ENCODE measurements at regions not wholly inside any gene's neighbourhood (a gene's known extent, or its start where the extent isn't known, plus 50 kb on each side); places are given as distances from the start of the nearest gene placed in this dataset.

- no peak for DNase-seq
These were observed 424.5 kb upstream of the DAB1 start for GRCh38 chr1:57848406-57848805.

- DNase-seq = no peak
These were observed 421.2 kb upstream of the DAB1 start for GRCh38 chr1:57845041-57845440.

DNA sequence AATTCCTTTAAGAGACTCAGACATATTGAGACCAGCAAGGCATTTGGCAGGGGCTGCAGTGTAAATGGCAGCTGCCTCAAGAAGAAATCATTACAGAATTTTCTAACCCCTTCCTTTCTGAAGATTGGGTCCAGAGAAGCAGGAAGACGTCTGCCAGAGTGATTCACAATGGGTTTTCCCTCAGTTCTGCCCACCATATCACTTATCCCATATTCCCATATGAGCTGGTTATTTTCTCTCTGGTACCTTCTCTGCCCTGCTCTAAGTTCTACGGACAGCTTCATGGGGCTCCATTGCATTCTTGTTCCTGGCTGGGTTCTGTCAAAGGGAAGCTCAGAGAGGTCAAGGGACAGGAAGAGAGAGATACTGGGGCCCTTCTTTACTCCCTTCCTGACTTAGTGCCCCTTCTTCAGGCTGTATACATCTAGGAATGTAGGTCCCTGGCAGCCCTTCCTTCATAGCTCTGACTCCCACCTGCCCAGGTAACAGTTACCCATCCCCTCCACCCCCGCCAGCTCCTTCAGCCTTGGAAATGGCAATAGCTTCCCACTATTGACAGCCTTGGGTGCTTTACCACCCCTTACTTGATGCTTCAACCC lies 420.6 kb upstream of the DAB1 start:
- no peak for DNase-seq

DNA sequence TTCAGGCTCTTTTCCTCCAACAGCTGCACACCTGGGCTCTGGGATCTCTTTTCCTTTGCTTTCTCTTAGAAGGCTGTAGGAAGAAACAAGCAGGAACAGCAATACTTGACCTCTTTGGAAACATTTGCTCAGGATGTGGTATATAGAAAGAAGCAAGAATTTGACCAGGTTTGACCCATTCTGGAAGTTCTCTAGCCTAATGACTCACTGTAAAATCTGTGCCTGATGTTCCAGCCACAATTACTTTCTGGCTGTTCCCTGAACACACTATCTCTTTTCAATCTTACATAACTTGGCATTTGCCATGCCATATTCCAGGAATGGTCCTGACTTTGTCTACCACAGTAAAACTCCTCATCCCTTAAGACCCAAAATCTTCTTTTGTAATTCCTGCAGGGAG lies 419.9 kb upstream of the DAB1 start:
- DNase-seq = no peak

DNA sequence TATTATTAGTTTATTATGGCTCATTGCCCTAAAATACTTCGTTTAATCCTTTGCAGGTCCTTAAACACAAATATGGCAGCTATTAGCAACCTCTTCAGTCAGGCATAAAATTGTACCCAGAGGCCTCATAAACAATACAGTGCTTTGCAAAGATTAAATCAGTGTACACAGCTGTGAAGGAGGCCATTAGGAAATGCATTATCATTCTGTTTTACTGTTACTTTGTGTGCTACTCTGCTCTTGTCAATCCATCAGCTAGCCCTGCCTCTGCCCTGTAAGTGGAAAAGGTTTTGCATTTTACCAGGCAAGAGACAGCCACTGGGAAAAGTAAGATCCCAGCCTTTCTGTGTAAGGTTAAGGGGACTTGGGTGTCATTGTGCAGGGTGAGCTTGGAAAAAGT lies 415.7 kb upstream of the DAB1 start:
- peak; percentile 49 to 86 for DNase-seq

DNA sequence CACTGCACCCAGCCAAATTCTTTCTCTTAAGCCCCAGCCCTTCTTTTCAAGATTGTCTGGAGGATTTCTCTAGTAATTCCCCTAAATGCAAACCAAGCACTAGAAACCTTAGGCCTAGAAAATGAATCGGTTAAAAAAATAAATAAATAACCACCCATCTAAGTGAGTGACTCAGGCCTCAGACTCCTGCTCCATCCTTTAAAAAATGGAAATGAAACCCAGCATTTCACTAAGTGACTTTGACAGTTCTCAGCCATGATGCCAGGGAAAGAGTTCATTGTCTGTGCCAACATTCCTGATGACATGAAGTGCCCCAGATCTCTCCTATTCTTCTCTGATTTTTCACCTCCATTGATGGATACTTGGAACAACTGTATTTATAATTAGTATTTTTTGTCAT lies 415.2 kb upstream of the DAB1 start:
- DNase-seq = peak; percentile 27 to 64

- DNase-seq = peak; percentile 7 to 39
These were observed 411.8 kb upstream of the DAB1 start for GRCh38 chr1:57835620-57836019.

DNA sequence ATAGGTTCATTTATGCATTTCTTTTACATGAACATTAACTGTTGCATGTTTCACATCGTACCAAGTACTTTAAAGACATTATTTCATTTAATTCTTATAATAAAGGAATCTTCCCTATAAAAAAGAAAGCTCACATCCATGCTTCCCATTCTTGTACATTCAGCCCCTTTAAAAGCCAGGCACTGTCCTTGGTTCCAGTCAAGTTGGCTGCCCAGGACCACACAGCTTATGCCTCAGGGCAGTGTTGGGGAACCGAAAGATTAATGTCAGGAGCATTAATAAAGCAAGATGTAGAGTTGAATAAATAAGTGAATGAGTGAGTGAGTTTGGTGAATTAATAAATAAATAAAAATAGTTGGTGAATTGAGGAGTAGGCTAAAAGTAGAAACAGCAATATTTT lies 409.4 kb upstream of the DAB1 start:
- DNase-seq = no peak

DNA sequence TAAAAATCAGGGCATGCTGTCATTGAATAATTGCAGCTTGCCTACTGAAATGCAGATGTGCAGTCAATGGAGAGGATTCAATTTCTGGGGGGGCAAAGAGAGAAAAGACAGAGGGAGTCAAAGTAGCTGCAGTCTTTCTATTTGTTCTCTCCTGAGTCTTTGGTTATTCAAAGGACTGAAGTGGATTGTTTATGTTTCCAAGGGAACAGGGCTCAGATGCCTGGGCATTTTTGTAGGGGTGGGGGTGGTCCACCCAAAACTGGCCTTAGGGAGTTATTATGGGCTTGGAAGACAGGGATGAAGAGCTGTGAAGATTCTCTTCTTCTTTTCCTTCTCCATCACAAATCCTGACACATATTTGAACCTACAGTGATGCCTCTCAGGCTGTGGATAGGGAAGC lies 408.8 kb upstream of the DAB1 start:
- no peak for DNase-seq

- no peak for DNase-seq
These were observed 407.8 kb upstream of the DAB1 start for GRCh38 chr1:57831624-57832023.

GRCh38 chr1:57826535-57826934 lies 402.7 kb upstream of the DAB1 start:
- DNase-seq = peak in 1 of 2 experiments; percentile 39

- peak; percentile 11 to 39 for DNase-seq
These were observed 400.7 kb upstream of the DAB1 start for GRCh38 chr1:57824535-57824934.

GRCh38 chr1:57820356-57821095 lies 396.7 kb upstream of the DAB1 start:
- DNase-seq = no peak

DNA sequence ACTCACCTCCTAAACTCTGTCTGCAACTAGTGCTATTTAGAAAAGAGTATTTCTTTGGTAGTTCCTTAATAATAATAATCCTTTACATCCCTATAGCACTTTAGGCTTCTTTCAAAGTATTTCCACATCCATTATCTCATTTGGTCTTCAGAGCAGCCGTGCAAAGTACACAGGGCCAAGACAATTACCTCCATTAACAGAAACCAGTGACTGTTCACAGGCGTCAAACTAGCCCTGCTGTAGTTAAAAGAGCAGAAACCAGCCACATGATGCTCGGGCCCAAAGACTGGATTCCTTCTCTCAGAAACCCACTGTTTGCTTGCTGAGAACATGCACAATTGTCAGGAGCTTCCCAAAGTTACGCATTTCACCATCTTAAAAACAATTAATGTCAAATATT lies 396.0 kb upstream of the DAB1 start:
- DNase-seq = no peak

GRCh38 chr1:57803586-57803985 lies 379.7 kb upstream of the DAB1 start:
- DNase-seq = no peak

DNA sequence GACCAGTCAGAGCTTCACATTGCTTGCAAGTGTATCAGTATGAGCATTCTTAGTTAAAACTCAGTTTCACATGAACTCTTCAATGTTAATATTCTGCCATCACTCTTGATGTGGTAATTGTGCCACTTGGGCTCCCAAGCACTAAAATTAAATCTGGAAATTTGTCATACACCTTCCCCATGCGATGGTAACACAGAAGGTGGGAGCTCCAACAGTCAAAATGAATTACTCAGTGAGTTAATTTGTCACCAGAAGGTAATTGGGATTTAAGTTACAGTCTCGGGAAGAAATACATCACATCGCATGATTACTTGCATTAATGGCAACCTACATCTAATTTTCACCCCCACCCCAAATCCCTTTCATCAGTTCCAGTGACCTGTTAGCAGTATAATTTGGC lies 376.5 kb upstream of the DAB1 start:
- DNase-seq = no peak

- peak in 1 of 2 experiments; percentile 35 for DNase-seq
These were observed 375.7 kb upstream of the DAB1 start for GRCh38 chr1:57799490-57800115.

- no peak for DNase-seq
These were observed 374.7 kb upstream of the DAB1 start for GRCh38 chr1:57798543-57798942.

- DNase-seq = no peak
These were observed 373.2 kb upstream of the DAB1 start for GRCh38 chr1:57797084-57797483.

- no peak for DNase-seq
These were observed 372.8 kb upstream of the DAB1 start for GRCh38 chr1:57796616-57797015.

DNA sequence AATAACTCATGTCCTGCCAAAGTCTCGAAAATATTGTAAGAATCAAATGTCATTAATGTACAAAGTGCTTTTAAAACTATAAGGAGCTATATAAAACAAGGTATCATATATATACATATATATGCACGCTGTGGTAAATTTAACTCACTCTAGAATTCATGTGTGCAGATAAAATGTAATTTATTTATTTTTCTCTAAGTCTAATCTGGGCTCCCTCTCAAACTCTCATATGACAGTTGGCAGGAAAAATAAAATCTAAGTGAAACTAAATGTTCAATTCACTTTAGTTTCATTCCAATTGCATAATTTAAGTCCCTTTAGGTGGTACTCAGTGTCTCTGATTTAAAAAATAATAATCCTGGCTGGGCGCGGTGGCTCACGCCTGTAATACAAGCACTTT lies 372.0 kb upstream of the DAB1 start:
- no peak for DNase-seq

GRCh38 chr1:57794078-57794477 lies 370.2 kb upstream of the DAB1 start:
- no peak for DNase-seq

DNA sequence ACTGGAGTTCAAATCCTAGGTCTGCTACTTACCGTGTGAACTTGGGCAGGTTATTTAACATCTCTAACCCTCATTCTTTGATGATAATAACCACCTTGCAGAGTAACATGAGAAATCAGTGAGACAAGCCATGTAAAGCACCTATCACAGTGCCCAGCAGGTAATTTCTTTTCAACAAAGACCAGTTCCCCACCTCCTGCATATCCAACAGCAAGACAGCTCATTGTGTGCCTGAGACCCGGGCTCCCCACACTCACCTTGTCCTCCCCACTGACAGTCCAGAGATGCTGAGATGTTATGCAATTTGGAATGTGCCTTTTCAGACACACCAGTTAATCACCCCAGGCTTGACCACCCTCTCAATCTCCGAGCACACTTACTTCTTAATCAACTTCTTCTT lies 367.6 kb upstream of the DAB1 start:
- DNase-seq = no peak

DNA sequence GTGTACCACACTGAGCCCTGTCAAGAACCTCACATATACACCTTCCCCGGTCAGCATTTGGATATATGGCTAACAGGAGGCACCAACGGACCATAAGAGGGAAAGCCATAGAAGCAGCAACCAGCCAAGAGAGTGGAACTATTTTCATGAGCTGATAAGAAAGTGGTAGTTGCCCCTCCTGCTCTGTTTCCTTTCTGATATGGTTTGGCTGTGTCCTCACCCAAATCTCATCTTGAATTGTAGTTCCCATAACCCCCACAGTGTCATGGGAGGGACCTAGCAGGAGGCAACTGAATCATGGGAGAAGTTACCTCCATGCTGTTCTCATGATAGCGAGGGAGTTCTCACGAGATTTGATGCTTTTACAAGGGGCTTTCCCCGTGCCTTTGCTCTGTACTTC lies 366.1 kb upstream of the DAB1 start:
- no peak for DNase-seq

GRCh38 chr1:57788313-57788712 lies 364.5 kb upstream of the DAB1 start:
- DNase-seq = no peak

All from NCI-H2081 (cell line).